ENCODE measurements at regions not wholly inside any gene's neighbourhood (a gene's known extent, or its start where the extent isn't known, plus 50 kb on each side); places are given as distances from the start of the nearest gene placed in this dataset.

- no peaks in the 10 kb centered on the region for H3K4me1 ChIP-seq
- no peaks in the 10 kb centered on the region for H3K27me3 ChIP-seq
- no peak for TF ChIP-seq CTCF (IDR thresholded peaks at IDR 0.05)
Measured at GRCh38 chr1:238642231-238642630, 744.1 kb upstream of the CHRM3 start.

GRCh38 chr1:238639861-238640260, 746.5 kb upstream of the CHRM3 start:
- intact Hi-C loops (cut with DNase I) = no loop called here
- no peaks in the 10 kb centered on the region for H3K36me3 ChIP-seq
- no peak overlapping the region for H3K27ac ChIP-seq
- H3K9me3 ChIP-seq = no peaks in the 10 kb centered on the region
- H3K9ac ChIP-seq (ENCODE audit: low read depth in 2 of 2, low read length in 2 of 2) = no peak overlapping the region
- no peaks in the 10 kb centered on the region for H3K4me1 ChIP-seq
- no peak overlapping the region for H3K4me3 ChIP-seq
- no peaks in the 10 kb centered on the region for H3K27me3 ChIP-seq
- TF ChIP-seq CTCF (IDR thresholded peaks at IDR 0.05) = no peak
- DNase-seq = no peak

More at GRCh38 chr1:238642231-238642630, 744.1 kb upstream of the CHRM3 start:
- Histone ChIP-seq H3K9ac (ENCODE audit: low read depth in 2 of 2, low read length in 2 of 2) (no peak overlapping the region), H3K9me3 (no peaks in the 10 kb centered on the region), H3K4me3 (no peak overlapping the region), H3K36me3 (no peaks in the 10 kb centered on the region), H3K27ac (no peak overlapping the region)
- DNase-seq = no peak
- intact Hi-C loops (cut with DNase I) = no loop called here

- H3K27ac ChIP-seq = no peak overlapping the region
- no peak for DNase-seq
- H3K9me3 ChIP-seq = no peaks in the 10 kb centered on the region
- no peak for TF ChIP-seq CTCF (IDR thresholded peaks at IDR 0.05)
- no peak overlapping the region for H3K9ac ChIP-seq (ENCODE audit: low read depth in 2 of 2, low read length in 2 of 2)
- no peaks in the 10 kb centered on the region for H3K4me1 ChIP-seq
- intact Hi-C loops (cut with DNase I) = no loop called here
- no peaks in the 10 kb centered on the region for H3K36me3 ChIP-seq
- no peak overlapping the region for H3K4me3 ChIP-seq
- no peaks in the 10 kb centered on the region for H3K27me3 ChIP-seq
Measured at GRCh38 chr1:238628110-238628509, 737.4 kb upstream of the ZP4 start.

- Histone ChIP-seq H3K9me3 (no peaks in the 10 kb centered on the region), H3K27me3 (no peaks in the 10 kb centered on the region), H3K9ac (ENCODE audit: low read depth in 2 of 2, low read length in 2 of 2) (no peak overlapping the region), H3K4me3 (no peak overlapping the region), H3K36me3 (no peaks in the 10 kb centered on the region), H3K27ac (no peak overlapping the region), H3K4me1 (no peaks in the 10 kb centered on the region)
- intact Hi-C loops (cut with DNase I) = no loop called here
- DNase-seq = no peak
- TF ChIP-seq CTCF (IDR thresholded peaks at IDR 0.05) = no peak
Measured at GRCh38 chr1:238624776-238625175, 734.1 kb upstream of the ZP4 start.

GRCh38 chr1:238621405-238621804, 730.7 kb upstream of the ZP4 start:
- Histone ChIP-seq H3K9me3 (no peaks in the 10 kb centered on the region), H3K36me3 (no peaks in the 10 kb centered on the region), H3K27me3 (no peaks in the 10 kb centered on the region), H3K27ac (no peak overlapping the region), H3K4me1 (no peaks in the 10 kb centered on the region), H3K9ac (ENCODE audit: low read depth in 2 of 2, low read length in 2 of 2) (no peak overlapping the region), H3K4me3 (no peak overlapping the region)
- TF ChIP-seq CTCF (IDR thresholded peaks at IDR 0.05) = no peak
- intact Hi-C loops (cut with DNase I) = no loop called here
- DNase-seq = no peak

GRCh38 chr1:238619652-238620051, 728.9 kb upstream of the ZP4 start:
- Histone ChIP-seq H3K27me3 (no peaks in the 10 kb centered on the region), H3K27ac (no peak overlapping the region), H3K4me1 (no peaks in the 10 kb centered on the region), H3K9me3 (no peaks in the 10 kb centered on the region), H3K4me3 (no peak overlapping the region), H3K36me3 (no peaks in the 10 kb centered on the region), H3K9ac (ENCODE audit: low read depth in 2 of 2, low read length in 2 of 2) (no peak overlapping the region)
- intact Hi-C loops (cut with DNase I) = no loop called here
- TF ChIP-seq CTCF (IDR thresholded peaks at IDR 0.05) = no peak
- DNase-seq = no peak

Measured in colonic mucosa (tissue), 4 donors.